HFF-Myc (cell line): ENCODE measurements at regions not wholly inside any gene's neighbourhood (a gene's known extent, or its start where the extent isn't known, plus 50 kb on each side); places are given as distances from the start of the nearest gene placed in this dataset.

Experiments used
- DNase-seq: peaks from one replicate; pipeline ENCODE4 v3.0.0-alpha.2; 2011; ENCODE audit warnings: low read depth; ENCODE audit errors: extremely low read depth
- H3K4me3 ChIP-seq: replicated peaks from 2 replicates; pipeline ENCODE4 v1.5.1; 2011; ENCODE audit warnings: low read depth, mild to moderate bottlenecking, control low read depth, low read length
- CTCF ChIP-seq: IDR thresholded peaks from 2 replicates; pipeline ENCODE4 v1.5.1; 2012; ENCODE audit warnings: mild to moderate bottlenecking, low read depth, low read length, control low read depth; ENCODE audit errors: missing control alignments

GRCh38 chr9:94166236-94166975 lies 82.1 kb downstream of the PTPDC1 start:
- peak overlapping the region; percentile 87 for H3K4me3 ChIP-seq
- no peak for TF ChIP-seq CTCF
- DNase-seq, result peak; percentile 94

GRCh38 chr9:94166976-94167346 lies 82.7 kb downstream of the PTPDC1 start:
- peak; percentile 58 for DNase-seq
- H3K4me3 ChIP-seq, result peak overlapping the region; percentile 87
- TF ChIP-seq CTCF, result no peak

- no peak for DNase-seq
- no peak for TF ChIP-seq CTCF
- peak overlapping the region; percentile 87 for H3K4me3 ChIP-seq
These were observed 83.2 kb downstream of the PTPDC1 start for GRCh38 chr9:94167376-94167890.

GRCh38 chr9:94168203-94169000 lies 84.1 kb downstream of the PTPDC1 start:
- H3K4me3 ChIP-seq, result peak overlapping the region; percentile 87
- DNase-seq, result no peak
- TF ChIP-seq CTCF, result no peak

- TF ChIP-seq CTCF, result no peak
- peak overlapping the region; percentile 87; the same call in 1 of the 2 replicates for H3K4me3 ChIP-seq
These were observed 85.7 kb downstream of the PTPDC1 start for GRCh38 chr9:94169968-94170367.

GRCh38 chr9:94173632-94174031 lies 85.5 kb upstream of the ZNF169 start:
- TF ChIP-seq CTCF, result no peak
- H3K4me3 ChIP-seq, result no peak overlapping the region
- no peak for DNase-seq

More at GRCh38 chr9:94169968-94170367, 85.7 kb downstream of the PTPDC1 start:
- no peak for DNase-seq
